GM21390 (cell line): ENCODE measurements at regions not wholly inside any gene's neighbourhood (a gene's known extent, or its start where the extent isn't known, plus 50 kb on each side); places are given as distances from the start of the nearest gene placed in this dataset.

Source experiments
- ATAC-seq: cut with Tn5 transposase; IDR thresholded peaks from one replicate; pipeline ENCODE4 v1.9.1; 2021; ENCODE audit not compliant: unreplicated experiment

GRCh38 chr10:4733150-4733842, 92.7 kb upstream of the AKR1E2 start:
- no peak for ATAC-seq

- ATAC-seq, result no peak
Measured at GRCh38 chr10:4730998-4731397, 95.0 kb upstream of the AKR1E2 start.

GRCh38 chr10:4725917-4726606, 99.9 kb upstream of the AKR1E2 start:
- no peak for ATAC-seq

GRCh38 chr10:4723860-4724259, 102.1 kb upstream of the AKR1E2 start:
- ATAC-seq, result no peak

GRCh38 chr10:4721999-4722753, 103.8 kb upstream of the AKR1E2 start:
- no peak for ATAC-seq

- no peak for ATAC-seq
Measured at GRCh38 chr10:4720463-4720862, 105.5 kb upstream of the AKR1E2 start.

- ATAC-seq, result no peak
Measured at GRCh38 chr10:4719671-4720070, 106.3 kb upstream of the AKR1E2 start.

GRCh38 chr10:4719036-4719435, 107.0 kb upstream of the AKR1E2 start:
- no peak for ATAC-seq

- ATAC-seq, result no peak
Measured at GRCh38 chr10:4718544-4718943, 107.5 kb upstream of the AKR1E2 start.

- ATAC-seq, result no peak
Measured at GRCh38 chr10:4717670-4718069, 108.3 kb upstream of the AKR1E2 start.

GRCh38 chr10:4710858-4711257, 115.1 kb upstream of the AKR1E2 start:
- no peak for ATAC-seq

- no peak for ATAC-seq
Measured at GRCh38 chr10:4708123-4708759, 117.8 kb upstream of the AKR1E2 start.

- no peak for ATAC-seq
Measured at GRCh38 chr10:4707221-4707620, 118.8 kb upstream of the AKR1E2 start.

- no peak for ATAC-seq
Measured at GRCh38 chr10:4704034-4704545, 121.9 kb upstream of the AKR1E2 start.

GRCh38 chr10:4701016-4701415, 125.0 kb upstream of the AKR1E2 start:
- ATAC-seq, result no peak

- no peak for ATAC-seq
Measured at GRCh38 chr10:4699950-4700730, 125.9 kb upstream of the AKR1E2 start.

- ATAC-seq, result no peak
Measured at GRCh38 chr10:4698075-4698474, 127.9 kb upstream of the AKR1E2 start.

- ATAC-seq, result no peak
Measured at GRCh38 chr10:4696186-4696585, 129.8 kb upstream of the AKR1E2 start.

- ATAC-seq, result no peak
Measured at GRCh38 chr10:4693967-4694366, 132.0 kb upstream of the AKR1E2 start.

GRCh38 chr10:4692206-4692605, 133.8 kb upstream of the AKR1E2 start:
- ATAC-seq, result no peak

- no peak for ATAC-seq
Measured at GRCh38 chr10:4691776-4692175, 134.2 kb upstream of the AKR1E2 start.
